Panc1 (cell line): ENCODE measurements at regions not wholly inside any gene's neighbourhood (a gene's known extent, or its start where the extent isn't known, plus 50 kb on each side); places are given as distances from the start of the nearest gene placed in this dataset.

Experiments
- ATAC-seq: fragments of 200-7000 bp; cut with Tn5 transposase; 2 replicates; pipeline ENCODE4 v1.9.1; 2020; ENCODE audit warnings: mild to moderate bottlenecking, moderate library complexity
- BruUV-seq: library from RNA; stranded (reverse); fragments of 400-500 nt; replicated peaks from 2 replicates; lab custom pipeline; 2021; lab: Mats Ljungman, UMichigan
- CTCF ChIA-PET: fragments of 300-600 bp; sonication (Branson Sonifier 250); formaldehyde crosslinking; loops from one replicate; lab custom pipeline; 2022; ENCODE audit warnings: antibody characterized with exemption; lab: Charles Lee
- POLR2A ChIA-PET: fragments of 300-600 bp; sonication (Branson Sonifier 250); formaldehyde crosslinking; loops from one replicate; lab custom pipeline; 2022; ENCODE audit warnings: antibody characterized with exemption; lab: Charles Lee
- DNase-seq: peaks from one replicate; pipeline ENCODE4 v3.0.0-alpha.2; 2010; ENCODE audit warnings: low read depth, low spot score
- H3K27ac ChIP-seq: 2 replicates; pipeline ENCODE4 v1.5.1; 2011; ENCODE audit warnings: mild to moderate bottlenecking, low read length, inconsistent platforms
- H3K27me3 ChIP-seq: fragments of 200-500 bp; sonication (Bioruptor generic); 2 replicates; pipeline ENCODE4 v1.6.0; 2014; ENCODE audit warnings: low read length, inconsistent platforms; ENCODE audit not compliant: control insufficient read depth, insufficient read depth
- H3K36me3 ChIP-seq: fragments of 200-500 bp; sonication (Bioruptor generic); 2 replicates; pipeline ENCODE4 v1.5.1; 2014; ENCODE audit warnings: inconsistent platforms, mild to moderate bottlenecking, low read length, moderate library complexity; ENCODE audit not compliant: control insufficient read depth, insufficient read depth
- H3K4me1 ChIP-seq: 2 replicates; pipeline ENCODE4 v1.5.1; 2011; ENCODE audit warnings: inconsistent platforms, mild to moderate bottlenecking, low read length, moderate library complexity; ENCODE audit not compliant: control insufficient read depth, insufficient read depth
- H3K4me3 ChIP-seq, 2 experiments: 2 replicates each; pipeline ENCODE4 v1.5.1; 2011 to 2012; ENCODE audit warnings: low read depth in 2 of 2, low read length in 2 of 2, mild to moderate bottlenecking in 2 of 2, inconsistent platforms in 1 of 2, moderate library complexity in 1 of 2
- H3K9me3 ChIP-seq: fragments of 200-500 bp; sonication (Bioruptor generic); 2 replicates; pipeline ENCODE4 v1.5.1; 2014; ENCODE audit warnings: low read depth, mild to moderate bottlenecking, inconsistent platforms, low read length, moderate library complexity; ENCODE audit not compliant: control insufficient read depth, insufficient read depth
- CTCF ChIP-seq: fragments of 450-650 bp; IDR thresholded peaks from 2 replicates; pipeline ENCODE4 v1.5.1; 2017; ENCODE audit warnings: mild to moderate bottlenecking
- POLR2AphosphoS5 ChIP-seq: IDR thresholded peaks from 2 replicates; pipeline ENCODE4 v1.6.1; 2012; ENCODE audit warnings: mild to moderate bottlenecking, low read depth, low read length, moderate library complexity
- REST ChIP-seq, 2 experiments: IDR thresholded peaks; 2 replicates each; pipeline ENCODE4 v1.6.1; 2011 to 2012; ENCODE audit warnings: low read depth in 2 of 2, control low read depth in 1 of 2, low read length in 1 of 2, mild to moderate bottlenecking in 1 of 2, moderate library complexity in 1 of 2; ENCODE audit not compliant: insufficient read depth in 1 of 2
- SIN3A ChIP-seq: IDR thresholded peaks from 2 replicates; pipeline ENCODE4 v1.6.1; 2012; ENCODE audit warnings: low read depth, mild to moderate bottlenecking, low read length, moderate library complexity, borderline replicate concordance; ENCODE audit not compliant: insufficient read depth
- TCF7L2 ChIP-seq: IDR thresholded peaks from 2 replicates; pipeline ENCODE4 v1.6.1; 2011; ENCODE audit warnings: mild to moderate bottlenecking, low read depth, low read length, inconsistent platforms
- in situ Hi-C: cut with HindIII; loops from 2 replicates; pipeline ENCODE4 v1.10.0; 2016; ENCODE audit warnings: low sequenced_read_pairs, low pct_unique_long_range_greater_than_20kb
- intact Hi-C: fragments of 100-400 bp; cut with micrococcal nuclease; formaldehyde crosslinking; loops from one replicate; pipeline ENCODE4 v1.10.0; 2022; ENCODE audit not compliant: unreplicated experiment

GRCh38 chr1:14539309-14539708 is 59.2 kb upstream of the KAZN start:
- intact Hi-C loops (no loop called here), in situ Hi-C loops (no loop called here)
- no peaks in the 10 kb centered on the region for H3K36me3 ChIP-seq
- ChIA-PET POLR2A (no interaction called here), CTCF (no interaction called here)
- no peaks in the 10 kb centered on the region for H3K9me3 ChIP-seq
- TF ChIP-seq CTCF: no peak
- no peak for TF ChIP-seq SIN3A
- no peak for TF ChIP-seq POLR2AphosphoS5
- TF ChIP-seq REST (IDR thresholded peaks at IDR 0.05; ENCODE audit: insufficient read depth in 1 of 2, low read depth in 2 of 2, low read length in 1 of 2): no peak
- no peak for TF ChIP-seq TCF7L2
- H3K27me3 ChIP-seq: peaks cover 9% of the 10 kb centered on the region
- ATAC-seq (no peak), DNase-seq (no peak)
- no peaks in the 10 kb centered on the region for H3K4me1 ChIP-seq
- H3K27ac ChIP-seq: no peak overlapping the region
- no TSS peak for BruUV-seq
- no peak overlapping the region for H3K4me3 ChIP-seq

- Histone ChIP-seq H3K27me3 (peaks cover 9% of the 10 kb centered on the region), H3K36me3 (no peaks in the 10 kb centered on the region), H3K4me1 (no peaks in the 10 kb centered on the region), H3K9me3 (no peaks in the 10 kb centered on the region), H3K27ac (no peak overlapping the region), H3K4me3 (no peak overlapping the region)
- CTCF ChIA-PET: no interaction called here
- DNase-seq (no peak), ATAC-seq (no peak)
- POLR2A ChIA-PET: no interaction called here
- in situ Hi-C loops: no loop called here
- TF ChIP-seq CTCF (no peak), TCF7L2 (no peak), POLR2AphosphoS5 (no peak), REST (IDR thresholded peaks at IDR 0.05; ENCODE audit: insufficient read depth in 1 of 2, low read depth in 2 of 2, low read length in 1 of 2) (no peak), SIN3A (no peak)
- intact Hi-C loops: no loop called here
- BruUV-seq: no TSS peak
These were observed 58.4 kb upstream of the KAZN start for GRCh38 chr1:14539953-14540563.
